ENCODE measurements at regions not wholly inside any gene's neighbourhood (a gene's known extent, or its start where the extent isn't known, plus 50 kb on each side); places are given as distances from the start of the nearest gene placed in this dataset.

DNA sequence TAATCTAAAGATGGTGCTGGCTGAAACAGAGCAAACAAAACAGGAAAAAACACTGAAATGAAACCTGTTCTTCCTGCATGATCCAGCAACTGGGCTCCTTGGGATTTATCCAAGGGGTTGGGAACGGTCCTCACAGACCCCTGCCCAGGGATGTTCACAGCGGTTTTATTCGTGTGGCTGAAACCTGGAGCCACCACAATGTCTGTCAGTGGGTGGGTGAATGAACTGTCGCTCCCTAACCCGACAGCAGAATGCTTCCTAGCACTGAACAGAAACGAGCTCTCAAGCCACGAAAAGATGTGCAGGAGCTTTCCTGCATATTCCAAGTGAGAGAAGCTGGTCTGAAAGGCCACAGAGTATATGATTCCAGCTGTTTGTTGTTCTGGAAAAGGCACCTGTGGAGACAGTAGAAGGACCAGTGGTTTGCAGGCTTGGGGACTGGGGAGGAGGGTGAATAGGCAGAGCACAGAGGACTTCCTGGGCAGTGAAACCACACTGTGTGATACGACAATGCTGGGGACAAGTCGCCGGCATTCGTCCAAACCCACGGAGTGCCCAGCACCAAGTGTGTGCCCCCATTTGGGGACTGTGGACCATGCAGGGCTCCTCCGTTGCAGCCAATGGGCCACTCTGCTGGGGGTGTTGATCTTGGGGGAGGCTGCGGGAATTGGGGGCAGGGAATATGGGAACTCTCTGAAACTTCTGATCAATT, 73.9 kb downstream of the TEX29 start:
- no peak for DNase-seq (ENCODE audit: low spot score)

DNA sequence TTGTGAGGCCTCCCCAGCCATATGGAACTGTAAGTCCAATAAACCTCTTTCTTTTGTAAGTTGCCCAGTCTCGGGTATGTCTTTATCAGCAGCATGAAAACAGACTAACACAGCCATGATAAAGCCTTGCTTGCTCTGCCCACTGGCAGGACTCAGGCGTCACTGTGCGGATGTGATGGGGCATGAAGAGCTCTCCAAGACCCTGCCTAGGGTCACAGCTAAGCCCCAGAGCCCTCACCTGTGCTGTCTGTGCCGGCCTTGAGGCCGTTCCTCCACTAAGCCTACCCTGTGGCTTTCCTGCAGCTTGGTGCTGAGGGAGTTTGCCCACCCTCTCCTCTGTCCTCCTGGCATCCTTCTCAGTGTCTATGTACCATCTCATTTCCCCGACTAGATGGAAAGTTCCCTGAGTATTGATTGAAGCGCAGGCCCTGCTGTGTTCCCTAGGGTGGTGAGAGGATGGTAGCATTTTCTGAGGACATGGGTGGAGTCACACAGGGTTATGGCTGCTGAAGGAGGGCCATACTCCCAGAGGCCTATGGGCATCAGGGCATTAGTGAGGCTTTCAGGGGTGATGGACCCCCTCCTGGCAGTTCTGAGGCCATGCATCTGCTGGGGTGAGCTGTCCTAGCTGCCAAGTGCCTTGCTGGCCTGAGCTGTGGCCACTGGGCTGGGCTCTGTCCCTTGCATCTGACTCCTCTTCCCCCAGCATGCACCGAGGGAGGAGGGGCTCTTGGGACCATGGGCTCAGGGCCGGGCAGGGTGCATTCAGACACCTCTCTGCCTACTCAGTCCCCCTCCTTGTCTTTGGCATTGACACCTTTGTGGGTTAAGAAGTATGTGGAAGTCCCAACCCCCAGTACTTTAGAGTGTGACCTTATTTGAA, 75.3 kb downstream of the TEX29 start:
- DNase-seq (ENCODE audit: low spot score), result no peak

DNA sequence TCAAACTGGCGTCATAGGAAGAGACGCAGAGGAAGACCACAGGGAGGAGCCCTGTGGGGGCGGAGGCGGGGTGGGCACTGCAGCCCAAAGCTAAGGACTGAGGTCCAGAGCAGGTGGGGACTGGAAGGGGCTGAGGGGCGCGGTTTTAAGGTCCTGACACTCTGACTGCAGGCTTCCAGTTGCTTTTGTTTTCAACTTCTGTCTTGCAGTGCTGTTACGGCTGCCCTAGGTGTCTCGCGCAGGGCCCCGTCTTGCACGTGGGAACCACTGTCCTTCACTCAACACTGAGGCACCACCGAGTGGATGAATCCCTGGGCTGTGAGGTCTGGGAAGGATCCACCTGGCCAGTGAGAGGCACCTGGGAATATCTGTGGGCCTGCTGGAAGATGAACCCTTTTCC, 76.0 kb downstream of the TEX29 start:
- DNase-seq (ENCODE audit: low spot score), result no peak

DNA sequence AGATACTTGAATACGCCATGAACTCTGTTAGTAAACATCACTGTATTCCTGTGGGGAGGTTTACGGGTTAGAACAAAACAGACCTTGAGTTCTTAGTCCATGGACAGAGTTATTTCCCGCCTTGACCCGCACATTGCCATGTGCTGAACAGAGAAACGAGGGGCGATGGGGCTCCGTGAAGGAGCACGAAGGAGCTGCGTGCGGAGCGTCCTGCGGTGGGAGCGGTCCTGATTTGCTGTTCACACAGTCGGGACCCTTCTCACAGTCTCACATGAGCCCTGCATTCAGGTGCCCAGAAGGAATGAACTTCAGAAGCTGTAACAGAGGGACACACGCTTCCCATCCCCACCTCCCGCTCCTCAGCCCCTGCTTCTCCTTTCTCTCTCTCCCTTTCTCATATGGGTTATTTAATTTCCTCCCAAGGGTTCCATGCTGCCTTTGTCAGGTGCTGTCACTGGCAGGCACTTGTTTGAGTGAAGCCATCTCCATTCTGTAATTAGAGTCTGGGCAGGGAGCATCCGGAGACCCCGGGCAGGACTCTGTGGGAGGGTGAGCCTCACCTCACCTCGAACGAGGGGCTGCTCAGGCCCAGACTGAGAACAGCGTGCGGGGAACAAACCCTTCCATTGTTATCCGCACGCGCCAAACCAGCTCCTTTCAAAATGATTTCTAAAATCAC, 76.9 kb downstream of the TEX29 start:
- no peak for DNase-seq (ENCODE audit: low spot score)

DNA sequence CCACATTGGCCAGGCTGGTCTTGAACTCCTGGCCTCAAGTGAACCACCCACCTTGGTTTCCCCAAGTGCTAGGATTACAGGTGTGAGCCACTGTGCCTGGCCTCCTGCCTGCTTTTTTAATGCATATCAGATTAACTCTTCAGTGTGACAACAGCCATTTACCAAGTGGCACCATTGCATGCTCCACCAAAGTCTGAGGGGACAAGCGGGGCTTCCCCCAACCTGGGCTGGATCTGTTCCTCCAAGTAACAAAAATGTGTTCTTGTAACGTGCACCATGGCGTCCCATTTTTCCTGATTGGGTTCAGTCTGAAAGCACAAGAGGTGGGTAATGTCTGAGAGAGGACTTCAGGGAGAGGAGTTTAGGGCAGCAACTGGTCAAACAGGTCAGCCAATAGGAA, 77.8 kb downstream of the TEX29 start:
- no peak for DNase-seq (ENCODE audit: low spot score)

DNA sequence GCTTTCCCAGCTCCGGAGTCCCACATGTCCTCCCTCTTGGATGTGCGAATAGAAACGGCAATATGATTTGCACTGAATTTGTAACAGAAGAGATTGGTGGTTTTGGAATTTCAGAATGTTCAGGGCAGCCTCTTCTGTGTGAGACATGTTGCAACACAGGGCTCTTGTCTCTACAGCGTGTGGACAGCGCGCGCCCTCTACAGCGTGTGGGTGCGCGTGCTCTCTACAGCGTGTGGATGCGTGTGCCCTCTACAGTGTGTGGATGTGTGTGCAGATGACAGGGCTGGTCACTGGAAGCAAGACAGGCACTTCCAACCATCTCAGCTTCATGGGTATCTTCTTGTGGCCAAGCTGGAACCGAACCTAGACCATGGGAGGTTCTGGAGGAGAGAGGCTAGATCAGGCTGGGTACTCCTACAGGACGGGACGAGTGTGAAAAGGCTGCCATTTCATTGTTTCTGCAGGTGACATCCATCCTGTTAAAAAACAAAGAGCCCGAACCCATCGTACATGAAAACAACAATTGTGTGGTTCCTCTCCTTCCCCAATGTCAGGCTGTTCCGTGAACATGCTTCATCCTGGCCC, 78.4 kb downstream of the TEX29 start:
- no peak for DNase-seq (ENCODE audit: low spot score)

DNA sequence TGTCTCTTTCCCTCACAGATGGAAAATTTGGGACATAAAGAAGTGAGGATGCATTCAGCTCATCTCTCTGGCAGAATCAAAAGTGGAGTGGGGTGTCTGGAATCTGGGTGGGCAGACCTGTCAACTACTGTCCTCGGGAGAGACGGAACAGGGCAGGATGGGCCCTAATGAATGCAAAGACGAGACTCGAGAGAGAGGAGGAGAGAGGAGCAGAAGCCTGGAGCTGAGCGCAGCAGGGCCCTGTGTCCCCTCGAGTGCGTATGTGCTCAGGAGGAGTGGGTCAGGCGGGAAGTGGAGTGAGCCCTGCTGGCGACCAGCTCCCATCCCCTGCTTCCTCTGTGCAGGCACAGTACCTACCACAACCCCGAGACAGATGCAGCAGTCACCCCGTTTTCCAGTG, 78.9 kb downstream of the TEX29 start:
- DNase-seq (ENCODE audit: low spot score), result no peak

DNA sequence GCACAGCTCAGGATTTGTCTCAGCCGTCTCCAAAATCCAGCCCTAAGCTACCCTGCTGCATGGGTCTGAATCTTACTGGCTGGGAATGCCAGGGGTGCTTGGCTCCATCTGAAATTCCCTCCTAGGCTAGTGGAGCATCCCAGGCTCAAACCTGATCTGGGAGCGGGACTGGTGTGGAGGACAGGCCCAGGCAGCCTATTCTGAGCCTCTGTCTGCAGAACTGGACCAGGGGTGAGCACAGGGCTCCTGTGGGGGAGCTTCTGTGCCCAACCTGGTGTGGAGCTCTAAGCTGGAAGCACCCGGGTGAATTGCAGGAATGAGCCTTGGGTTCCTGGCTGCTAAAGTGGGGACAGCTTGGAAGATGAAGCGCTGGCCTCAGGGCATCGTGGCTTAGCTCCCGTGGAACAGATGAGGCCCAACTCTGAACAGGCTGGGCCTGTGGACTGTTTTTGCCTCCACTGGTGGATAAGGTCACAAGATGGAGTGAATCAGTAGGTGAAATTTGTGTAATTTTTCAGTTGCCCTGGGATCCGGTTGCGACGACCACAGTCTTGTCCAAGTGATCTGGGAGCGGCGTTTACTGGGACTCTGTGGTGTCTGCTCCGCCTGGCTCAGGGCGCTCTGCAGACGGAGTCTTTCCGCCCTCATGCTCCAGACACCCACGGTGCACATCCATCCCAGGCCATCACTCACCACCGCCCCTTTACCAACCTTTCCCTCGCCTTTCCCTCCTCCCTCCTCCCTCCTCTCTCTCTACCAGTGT, 79.5 kb downstream of the TEX29 start:
- no peak for DNase-seq (ENCODE audit: low spot score)

DNA sequence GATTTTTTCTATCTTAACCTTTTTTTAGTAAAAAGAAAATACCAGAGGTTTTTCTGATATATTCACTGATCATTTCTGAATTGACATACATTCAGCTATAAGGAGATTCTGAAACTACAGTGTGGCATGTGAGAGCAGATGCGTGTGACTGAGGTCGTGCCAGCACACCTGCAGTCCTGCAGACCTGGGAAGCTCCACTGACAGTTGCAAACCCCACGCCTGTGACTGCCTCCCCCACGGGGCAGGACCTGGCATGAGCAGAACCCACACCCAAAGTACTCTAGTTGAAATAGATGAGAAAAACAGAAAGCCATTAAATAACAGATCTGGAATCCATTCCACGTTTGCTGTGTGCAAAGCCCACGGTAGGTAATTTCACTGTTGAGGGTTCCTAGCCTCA, 80.7 kb downstream of the TEX29 start:
- no peak for DNase-seq (ENCODE audit: low spot score)

DNA sequence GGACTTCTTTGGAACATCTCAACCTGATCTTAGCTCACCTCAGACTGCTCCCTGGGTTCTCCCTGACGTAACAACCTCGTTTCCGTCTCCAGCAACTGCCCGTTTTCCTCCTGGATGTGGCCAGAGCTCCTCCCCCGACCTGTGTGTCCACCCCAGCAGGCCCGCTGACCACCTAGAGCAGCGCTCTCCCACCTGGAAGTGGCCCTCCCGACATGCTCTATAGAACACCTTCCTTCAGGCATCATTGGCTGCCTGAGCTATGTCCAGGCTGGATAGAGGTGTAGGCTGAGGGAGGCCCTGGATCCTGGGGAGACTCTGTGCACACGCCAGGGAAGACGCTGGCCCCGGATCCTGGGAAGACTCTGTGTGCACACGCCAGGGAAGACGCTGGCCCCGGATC, 81.3 kb downstream of the TEX29 start:
- DNase-seq (ENCODE audit: low spot score), result no peak

DNA sequence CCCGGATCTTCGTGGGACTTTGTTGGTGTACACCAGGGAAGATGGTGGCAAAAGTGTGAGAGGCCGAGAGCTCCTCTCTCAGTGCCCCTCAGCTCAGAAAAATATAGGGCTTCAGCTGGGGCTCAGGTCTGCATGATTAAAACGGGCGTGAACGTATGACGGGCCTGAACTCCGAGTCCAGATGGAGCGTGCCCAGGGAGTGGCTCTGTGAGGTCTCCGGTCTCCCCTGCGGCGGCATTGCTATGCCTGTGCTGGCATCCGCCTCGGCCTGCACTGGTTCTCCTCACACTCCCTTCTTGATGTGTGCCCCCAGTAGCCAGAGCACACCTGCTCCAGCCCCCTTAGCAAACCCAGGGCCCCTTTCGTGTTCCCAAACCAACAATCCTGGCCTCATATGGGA, 82.0 kb downstream of the TEX29 start:
- DNase-seq (ENCODE audit: low spot score), result no peak

DNA sequence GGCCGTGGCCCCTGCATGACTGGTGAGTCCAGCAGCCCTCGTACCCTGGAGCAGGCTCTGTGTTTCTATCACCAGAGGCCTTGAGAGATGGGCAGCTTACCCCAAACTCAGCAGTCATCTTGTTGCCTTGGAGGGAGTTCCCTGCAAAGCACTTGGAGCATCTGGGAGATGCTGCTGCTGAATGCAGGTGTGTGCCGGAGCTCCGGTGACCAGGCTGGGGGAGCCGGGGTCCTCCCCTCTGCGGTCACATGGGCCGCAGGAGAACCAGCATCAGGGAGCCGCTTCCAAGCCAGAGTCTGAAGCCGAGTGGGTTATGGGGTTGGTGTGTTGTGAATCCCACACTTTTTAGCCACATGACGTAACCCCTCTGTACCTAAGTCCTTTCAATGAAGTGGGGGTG, 82.8 kb downstream of the TEX29 start:
- DNase-seq (ENCODE audit: low spot score), result no peak

DNA sequence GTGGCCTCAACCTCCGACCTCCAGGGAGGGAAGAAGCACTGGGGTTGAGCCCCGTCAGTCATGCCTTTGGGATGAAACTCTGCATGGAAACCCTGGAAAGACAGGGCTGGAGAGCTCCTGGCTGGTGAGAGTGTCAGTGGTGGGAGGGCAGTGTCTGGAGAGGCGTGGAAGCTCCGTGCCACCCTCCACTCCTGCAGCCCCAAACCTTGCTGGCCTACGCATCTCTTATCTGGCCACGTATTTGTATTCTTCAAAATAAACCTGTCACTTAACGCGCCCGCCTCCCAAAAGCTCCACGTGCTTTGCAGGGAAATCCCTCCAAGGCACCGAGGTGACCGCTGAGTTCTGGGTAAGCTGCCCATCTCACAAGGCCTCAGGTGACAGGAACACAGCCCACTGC, 84.3 kb downstream of the TEX29 start:
- DNase-seq (ENCODE audit: low spot score), result no peak

DNA sequence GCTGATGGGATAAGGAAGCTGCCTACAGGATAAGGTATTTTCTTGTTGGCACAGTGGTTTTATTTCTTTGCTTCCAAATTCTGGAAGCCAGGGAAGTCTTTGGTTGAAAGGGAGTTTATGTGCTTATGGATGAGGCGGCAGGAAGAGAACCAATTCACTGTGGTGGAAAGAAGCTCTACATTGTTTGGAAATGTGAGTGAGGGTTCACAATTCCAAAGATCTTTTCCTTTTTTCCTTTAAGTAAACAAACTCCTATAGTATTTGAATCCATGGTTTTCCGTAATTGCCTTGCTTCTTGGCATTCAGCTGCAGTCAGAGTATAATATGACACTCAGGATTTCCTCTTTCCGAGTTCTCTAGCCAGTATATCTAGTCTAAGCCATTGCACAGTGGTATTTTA, 86.2 kb downstream of the TEX29 start:
- DNase-seq (ENCODE audit: low spot score), result no peak

DNA sequence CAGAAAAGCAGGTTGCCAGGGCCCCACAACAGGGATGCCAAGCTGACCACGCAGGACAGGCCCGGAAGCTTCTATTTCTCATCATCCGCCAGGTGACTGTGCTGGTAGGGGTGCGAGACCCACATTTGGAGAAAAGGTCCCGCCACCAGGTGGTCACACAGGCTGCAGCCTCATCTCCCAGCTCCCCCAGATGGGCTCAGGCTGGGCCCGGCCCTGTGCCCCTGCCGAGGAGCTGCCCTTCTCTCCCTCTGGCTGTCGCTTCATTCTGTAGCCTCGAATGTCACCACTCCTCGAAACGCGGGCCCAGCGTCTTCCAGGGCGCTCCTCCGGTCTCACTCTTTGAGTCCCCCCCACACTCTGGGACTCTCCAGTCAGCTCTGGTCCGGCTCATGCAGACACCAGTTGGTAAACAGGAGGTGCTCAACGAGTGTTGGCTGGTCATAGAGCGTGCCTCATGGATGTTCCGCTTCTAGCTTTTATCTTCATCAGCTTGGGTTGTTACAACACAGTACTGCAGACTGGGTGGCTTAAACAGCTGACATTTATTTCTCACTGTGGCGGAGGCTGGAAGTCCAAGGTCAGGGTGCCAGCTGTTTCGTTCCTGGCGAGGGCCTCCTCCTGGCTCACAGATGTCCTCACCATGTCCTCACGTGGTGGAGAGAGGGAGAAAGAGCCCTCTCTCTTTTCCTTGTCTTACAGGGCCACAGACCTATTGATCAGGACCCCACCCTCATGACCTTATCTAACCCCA, 87.1 kb downstream of the TEX29 start:
- no peak for DNase-seq (ENCODE audit: low spot score)

DNA sequence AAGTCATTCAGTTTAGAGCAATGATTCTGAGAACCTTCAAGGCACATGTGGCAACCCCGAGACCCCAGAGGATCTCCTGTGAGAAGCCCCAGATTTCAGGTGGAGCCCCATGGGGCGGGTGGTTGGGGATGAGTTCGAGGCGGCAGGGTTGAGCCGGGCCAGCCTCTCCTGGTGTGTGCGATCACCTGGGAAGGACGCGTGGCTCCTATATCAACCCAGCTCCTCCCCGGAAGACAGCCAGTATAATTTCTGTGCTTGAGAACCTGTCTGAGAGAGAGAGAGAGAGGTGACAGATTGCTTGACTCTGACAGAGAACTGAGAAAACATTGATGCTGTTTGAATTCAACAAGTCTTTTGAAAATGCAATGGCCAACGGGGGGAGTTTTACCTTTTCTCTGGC, 89.0 kb downstream of the TEX29 start:
- no peak for DNase-seq (ENCODE audit: low spot score)

DNA sequence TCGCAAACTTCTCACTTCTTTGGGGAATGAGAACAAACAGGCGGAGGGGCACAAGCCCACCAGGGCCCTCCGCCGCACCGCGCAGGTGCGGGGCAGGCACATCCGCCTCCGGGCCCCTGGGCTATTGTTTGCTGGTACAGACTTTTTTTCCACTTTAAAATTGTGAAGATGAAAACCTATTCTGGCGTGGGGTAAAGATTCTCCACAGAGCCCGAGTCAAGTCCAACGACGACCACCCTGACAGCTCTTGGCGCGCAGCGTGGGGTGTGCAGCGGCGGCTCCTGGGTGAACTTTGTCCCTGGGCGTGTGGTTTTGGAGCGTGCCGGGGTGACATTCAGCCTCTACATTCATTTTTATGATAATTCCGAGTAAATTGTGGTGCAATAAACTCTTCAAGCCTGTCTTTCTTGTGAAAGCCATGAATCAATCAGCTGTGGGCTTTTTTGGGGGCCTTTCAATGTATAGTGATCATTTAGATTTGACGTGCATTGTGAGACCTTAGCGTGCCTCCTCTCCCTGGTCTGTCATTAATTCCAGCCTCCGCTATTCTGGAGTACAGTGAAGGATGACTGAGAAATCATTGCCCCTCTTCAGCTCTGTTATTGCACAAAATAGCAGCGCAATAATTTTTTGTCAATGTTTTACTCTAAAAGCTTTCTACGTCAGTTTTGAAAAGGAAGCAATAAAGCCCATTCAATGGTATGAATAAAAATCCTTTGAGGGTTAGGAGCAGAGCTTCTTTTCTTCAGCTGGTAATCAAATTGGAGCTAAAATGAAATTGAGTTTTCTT, 90.0 kb downstream of the TEX29 start:
- DNase-seq (ENCODE audit: low spot score), result no peak

DNA sequence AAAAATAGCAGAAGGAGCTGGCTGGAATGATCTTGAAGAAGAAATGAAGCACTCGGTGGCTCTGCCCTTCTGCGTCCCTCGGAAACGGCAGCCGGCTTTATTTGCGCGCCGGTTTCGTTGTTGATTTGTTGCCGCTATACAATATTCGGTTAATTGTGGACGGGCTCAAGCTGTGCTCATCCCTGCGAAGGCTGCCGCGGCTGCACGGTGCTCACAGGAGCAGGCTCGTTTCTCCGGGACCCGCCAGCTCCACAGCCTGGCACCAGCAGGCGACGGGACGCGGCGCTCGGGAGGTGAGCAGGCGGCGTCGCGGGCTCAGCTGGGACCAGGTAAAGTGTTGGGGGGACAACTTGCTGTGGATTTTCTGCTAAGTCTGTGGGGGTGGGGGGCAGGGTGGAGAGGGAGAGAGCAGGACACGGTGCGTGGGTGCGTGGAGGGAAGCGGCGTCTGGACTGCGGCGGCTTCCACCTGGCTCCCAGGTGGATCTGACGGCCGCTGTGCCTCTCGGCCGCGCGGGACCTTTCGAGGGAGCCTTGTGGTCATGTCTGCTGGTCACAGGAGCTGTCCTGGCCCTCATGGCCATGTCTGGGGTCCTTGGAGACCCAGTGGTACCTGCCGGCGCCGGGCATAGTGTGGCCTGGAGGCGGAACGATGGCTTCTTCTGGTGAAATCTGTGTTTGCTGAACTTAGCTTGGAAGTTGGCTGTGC, 90.9 kb downstream of the TEX29 start:
- DNase-seq (ENCODE audit: low spot score), result no peak

DNA sequence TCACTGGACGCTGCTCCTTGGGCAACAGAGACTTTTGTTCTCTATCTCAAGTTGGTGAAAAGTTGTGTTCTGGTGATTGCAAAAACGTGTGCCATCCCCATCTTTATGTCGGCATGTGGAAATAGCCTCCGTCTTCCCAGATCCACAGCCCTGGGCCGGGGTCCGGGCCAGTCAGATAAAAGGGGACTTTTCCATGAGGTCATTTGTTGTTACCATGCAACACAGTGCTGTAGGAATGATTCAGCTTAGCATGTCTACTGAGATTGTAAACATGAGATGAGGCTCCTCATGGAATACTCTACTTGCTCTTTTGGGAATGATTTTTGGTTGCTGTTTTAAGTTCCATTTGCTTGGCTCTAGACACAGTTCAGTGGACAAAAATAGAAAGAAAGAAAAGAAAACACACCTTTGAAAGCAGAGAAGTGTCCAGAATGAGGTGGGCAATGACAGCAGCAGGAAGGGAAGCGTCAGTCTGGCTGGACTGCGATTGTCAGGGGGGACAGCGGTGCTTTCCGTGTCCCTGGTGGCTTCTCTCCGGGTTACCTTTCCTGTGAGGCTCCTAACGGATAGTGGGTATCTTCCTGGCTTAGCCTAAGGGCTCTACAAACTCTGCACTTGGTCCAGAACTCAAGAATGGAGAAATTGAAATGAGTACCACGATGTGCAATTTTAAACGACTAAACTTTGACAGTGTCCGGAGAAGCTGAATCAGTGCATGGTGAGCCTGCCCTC, 91.6 kb downstream of the TEX29 start:
- no peak for DNase-seq (ENCODE audit: low spot score)
